Activated B cell treated with CpG ODN at 0.5 μM for 24 hours (primary cell): ENCODE measurements at regions not wholly inside any gene's neighbourhood (a gene's known extent, or its start where the extent isn't known, plus 50 kb on each side); places are given as distances from the start of the nearest gene placed in this dataset.

ENCODE experiments used
- ATAC-seq: fragments of 200-7000 bp; cut with Tn5 transposase; one replicate; pipeline ENCODE4 v1.10.0; 2021; ENCODE audit warnings: low read depth, mild to moderate bottlenecking, moderate library complexity
- CTCF ChIA-PET: fragments of 350-600 bp; sonication (Branson Sonifier 250); formaldehyde crosslinking; loops from one replicate; lab custom pipeline; 2021; ENCODE audit warnings: antibody characterized with exemption; lab: Charles Lee
- POLR2A ChIA-PET: fragments of 350-600 bp; sonication (Branson Sonifier 250); formaldehyde crosslinking; loops from one replicate; lab custom pipeline; 2021; ENCODE audit warnings: antibody characterized with exemption; lab: Charles Lee
- DNase-seq: peaks from one replicate; pipeline ENCODE4 v3.0.0; 2022
- H3K27ac Mint-ChIP-seq: one replicate; pipeline ENCODE4 v1.8.0; 2020; ENCODE audit warnings: mixed read lengths
- H3K27me3 Mint-ChIP-seq: one replicate; pipeline ENCODE4 v1.8.0; 2021; ENCODE audit warnings: mixed read lengths
- H3K36me3 Mint-ChIP-seq: one replicate; pipeline ENCODE4 v1.8.0; 2021; ENCODE audit warnings: low read depth, mixed read lengths
- H3K4me1 Mint-ChIP-seq: one replicate; pipeline ENCODE4 v1.8.0; 2021; ENCODE audit warnings: mixed read lengths
- H3K4me3 Mint-ChIP-seq: one replicate; pipeline ENCODE4 v1.8.0; 2020; ENCODE audit warnings: mild to moderate bottlenecking, mixed read lengths
- H3K9me3 Mint-ChIP-seq: one replicate; pipeline ENCODE4 v1.8.0; 2020; ENCODE audit warnings: mixed read lengths
- intact Hi-C: fragments of 100-400 bp; cut with micrococcal nuclease; formaldehyde crosslinking; loops from one replicate; pipeline ENCODE4 v1.15.1; 2024
- TF ChIP-seq, protein P1 (sequence below): fragments of 200-600 bp; IDR thresholded peaks from one replicate; pipeline ENCODE4 v1.8.0; 2022; ENCODE audit warnings: antibody characterized with exemption, mild to moderate bottlenecking

DNA sequence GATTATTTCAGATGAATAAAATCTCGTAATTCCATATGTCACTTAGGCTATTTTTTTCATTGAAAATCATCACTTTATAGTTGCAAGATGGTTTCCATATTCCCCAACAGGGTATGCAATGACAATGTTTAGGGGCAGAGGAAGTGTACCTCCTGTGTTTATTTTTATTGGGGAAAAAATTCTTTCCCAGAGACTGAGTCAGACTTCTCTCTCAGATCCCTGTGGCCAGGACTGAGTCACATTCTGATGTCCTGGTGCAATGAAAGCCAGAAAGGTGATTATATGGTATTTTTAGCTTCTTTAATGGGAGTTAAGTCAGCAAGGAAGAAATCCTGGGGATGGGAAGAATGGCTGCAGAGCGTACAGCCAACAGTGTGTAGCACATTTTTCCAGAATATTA is 196.9 kb upstream of the ALG10 start:
- no peaks in the 10 kb centered on the region for H3K36me3 Mint-ChIP-seq
- H3K4me3 Mint-ChIP-seq, result no peak overlapping the region
- H3K27ac Mint-ChIP-seq, result no peak overlapping the region
- ChIA-PET CTCF (no interaction called here), POLR2A (no interaction called here)
- no peak for DNase-seq
- ATAC-seq, result no peak
- H3K9me3 Mint-ChIP-seq, result peaks cover 4% of the 10 kb centered on the region
- H3K4me1 Mint-ChIP-seq, result no peaks in the 10 kb centered on the region
- no peaks in the 10 kb centered on the region for H3K27me3 Mint-ChIP-seq
- TF ChIP-seq, protein P1, sequence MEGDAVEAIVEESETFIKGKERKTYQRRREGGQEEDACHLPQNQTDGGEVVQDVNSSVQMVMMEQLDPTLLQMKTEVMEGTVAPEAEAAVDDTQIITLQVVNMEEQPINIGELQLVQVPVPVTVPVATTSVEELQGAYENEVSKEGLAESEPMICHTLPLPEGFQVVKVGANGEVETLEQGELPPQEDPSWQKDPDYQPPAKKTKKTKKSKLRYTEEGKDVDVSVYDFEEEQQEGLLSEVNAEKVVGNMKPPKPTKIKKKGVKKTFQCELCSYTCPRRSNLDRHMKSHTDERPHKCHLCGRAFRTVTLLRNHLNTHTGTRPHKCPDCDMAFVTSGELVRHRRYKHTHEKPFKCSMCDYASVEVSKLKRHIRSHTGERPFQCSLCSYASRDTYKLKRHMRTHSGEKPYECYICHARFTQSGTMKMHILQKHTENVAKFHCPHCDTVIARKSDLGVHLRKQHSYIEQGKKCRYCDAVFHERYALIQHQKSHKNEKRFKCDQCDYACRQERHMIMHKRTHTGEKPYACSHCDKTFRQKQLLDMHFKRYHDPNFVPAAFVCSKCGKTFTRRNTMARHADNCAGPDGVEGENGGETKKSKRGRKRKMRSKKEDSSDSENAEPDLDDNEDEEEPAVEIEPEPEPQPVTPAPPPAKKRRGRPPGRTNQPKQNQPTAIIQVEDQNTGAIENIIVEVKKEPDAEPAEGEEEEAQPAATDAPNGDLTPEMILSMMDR, result no peak
- intact Hi-C loops, result no loop called here

DNA sequence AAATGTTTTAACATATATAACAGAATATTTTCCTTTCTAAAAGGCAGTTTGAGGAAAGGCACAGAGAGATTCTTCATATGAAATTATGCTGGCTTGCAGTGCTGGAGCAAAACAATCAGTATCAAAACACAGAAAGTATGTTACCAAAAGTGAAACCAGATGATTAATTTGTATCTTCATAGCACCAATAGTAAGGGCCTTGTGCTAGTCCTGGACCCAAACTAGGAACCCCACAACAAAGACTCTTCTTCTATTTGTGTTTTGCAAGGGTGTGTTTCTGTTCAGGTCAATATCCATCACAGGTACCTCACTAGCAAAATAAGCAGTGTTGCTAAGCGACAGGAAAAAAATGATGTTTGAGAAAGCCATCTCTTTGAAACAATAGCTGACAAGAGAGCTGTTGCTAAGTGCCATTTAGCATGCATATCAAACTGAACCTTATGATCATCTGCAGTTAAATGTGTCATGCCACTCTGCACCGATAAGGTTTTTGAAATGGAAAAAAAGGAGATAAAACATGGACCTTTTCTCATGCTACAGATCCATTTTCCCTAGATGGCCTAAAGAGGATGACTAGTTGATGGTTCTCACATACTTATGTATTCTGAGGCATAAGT is 196.2 kb upstream of the ALG10 start:
- intact Hi-C loops, result no loop called here
- no peak for DNase-seq
- CTCF ChIA-PET, result no interaction called here
- Mint-ChIP-seq H3K4me3 (no peak overlapping the region), H3K27me3 (no peaks in the 10 kb centered on the region), H3K9me3 (peaks cover 3% of the 10 kb centered on the region), H3K4me1 (no peaks in the 10 kb centered on the region), H3K36me3 (no peaks in the 10 kb centered on the region), H3K27ac (no peak overlapping the region)
- no peak for ATAC-seq
- TF ChIP-seq, protein P1, result no peak
- POLR2A ChIA-PET, result no interaction called here

DNA sequence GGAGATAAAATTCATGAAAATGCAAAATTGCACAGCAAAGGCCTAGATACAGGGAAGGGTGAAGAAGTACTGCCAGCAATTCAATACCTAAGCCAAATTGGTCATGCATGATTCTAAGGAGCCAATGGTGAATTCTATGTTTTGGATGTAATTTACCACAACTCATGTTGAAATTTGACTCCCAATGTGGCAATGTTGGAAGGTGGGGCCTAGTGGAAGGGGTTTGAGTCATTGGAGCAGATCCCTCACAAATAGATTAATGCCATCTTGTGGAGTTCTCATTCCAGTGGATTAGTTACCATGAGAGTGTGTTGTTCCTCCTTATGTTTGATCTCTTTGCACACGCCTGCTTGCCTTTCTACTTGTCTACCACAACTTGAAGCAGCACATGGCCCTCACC is 194.0 kb upstream of the ALG10 start:
- H3K4me1 Mint-ChIP-seq, result no peaks in the 10 kb centered on the region
- no peak overlapping the region for H3K4me3 Mint-ChIP-seq
- DNase-seq (no peak), ATAC-seq (no peak)
- CTCF ChIA-PET, result no interaction called here
- TF ChIP-seq, protein P1, result no peak
- no peaks in the 10 kb centered on the region for H3K36me3 Mint-ChIP-seq
- H3K27me3 Mint-ChIP-seq, result no peaks in the 10 kb centered on the region
- POLR2A ChIA-PET, result no interaction called here
- H3K27ac Mint-ChIP-seq, result no peak overlapping the region
- intact Hi-C loops, result no loop called here
- peaks cover 3% of the 10 kb centered on the region for H3K9me3 Mint-ChIP-seq

DNA sequence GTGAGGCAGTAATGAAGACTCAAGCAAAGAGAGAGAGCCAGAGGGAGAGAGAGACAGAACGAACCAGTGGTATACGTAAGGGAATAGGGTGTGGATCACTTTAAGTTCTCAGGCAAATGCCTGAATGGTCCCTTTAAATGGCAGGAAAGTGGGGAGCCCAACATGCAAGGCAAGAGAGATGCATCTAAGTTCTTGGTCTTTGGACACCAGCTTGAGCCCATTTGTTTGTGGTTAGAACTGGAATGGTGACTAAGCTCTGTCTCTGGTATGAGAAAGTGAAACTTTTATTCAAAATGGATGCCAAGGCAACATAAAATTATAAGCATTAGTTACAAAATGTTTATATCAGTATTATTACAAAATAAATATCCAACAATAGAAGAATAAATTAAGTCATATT is 192.2 kb upstream of the ALG10 start:
- ATAC-seq, result no peak
- no peak overlapping the region for H3K27ac Mint-ChIP-seq
- no peak for DNase-seq
- no peaks in the 10 kb centered on the region for H3K36me3 Mint-ChIP-seq
- intact Hi-C loops, result no loop called here
- POLR2A ChIA-PET, result no interaction called here
- no peaks in the 10 kb centered on the region for H3K27me3 Mint-ChIP-seq
- CTCF ChIA-PET, result no interaction called here
- H3K4me1 Mint-ChIP-seq, result no peaks in the 10 kb centered on the region
- no peak overlapping the region for H3K4me3 Mint-ChIP-seq
- H3K9me3 Mint-ChIP-seq, result peaks cover 3% of the 10 kb centered on the region
- TF ChIP-seq, protein P1, result no peak

DNA sequence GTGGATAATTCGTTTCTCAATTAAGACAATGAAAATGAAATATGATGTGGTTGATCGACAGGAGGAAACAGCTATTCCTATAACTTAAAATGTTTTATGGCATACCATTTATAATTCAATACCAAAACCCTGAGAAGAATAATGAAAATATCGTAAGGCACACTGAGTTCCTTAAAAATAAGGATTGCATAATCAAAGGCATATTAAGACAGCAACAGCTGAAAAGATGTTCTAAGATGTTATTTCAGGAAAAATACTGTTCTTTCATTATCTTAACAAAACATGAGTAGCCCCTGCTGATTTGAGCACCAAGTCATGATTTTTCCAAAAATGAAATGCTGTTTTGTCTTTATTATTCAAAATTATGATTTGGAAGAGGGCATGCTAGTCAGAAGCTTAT is 189.4 kb upstream of the ALG10 start:
- intact Hi-C loops, result no loop called here
- Mint-ChIP-seq H3K4me3 (no peak overlapping the region), H3K27ac (no peak overlapping the region), H3K36me3 (no peaks in the 10 kb centered on the region), H3K27me3 (no peaks in the 10 kb centered on the region), H3K9me3 (peaks cover 8% of the 10 kb centered on the region), H3K4me1 (no peaks in the 10 kb centered on the region)
- ChIA-PET CTCF (no interaction called here), POLR2A (no interaction called here)
- no peak for ATAC-seq
- TF ChIP-seq, protein P1, result no peak
- DNase-seq, result no peak
